ENCODE measurements at regions not wholly inside any gene's neighbourhood (a gene's known extent, or its start where the extent isn't known, plus 50 kb on each side); places are given as distances from the start of the nearest gene placed in this dataset.

DNA sequence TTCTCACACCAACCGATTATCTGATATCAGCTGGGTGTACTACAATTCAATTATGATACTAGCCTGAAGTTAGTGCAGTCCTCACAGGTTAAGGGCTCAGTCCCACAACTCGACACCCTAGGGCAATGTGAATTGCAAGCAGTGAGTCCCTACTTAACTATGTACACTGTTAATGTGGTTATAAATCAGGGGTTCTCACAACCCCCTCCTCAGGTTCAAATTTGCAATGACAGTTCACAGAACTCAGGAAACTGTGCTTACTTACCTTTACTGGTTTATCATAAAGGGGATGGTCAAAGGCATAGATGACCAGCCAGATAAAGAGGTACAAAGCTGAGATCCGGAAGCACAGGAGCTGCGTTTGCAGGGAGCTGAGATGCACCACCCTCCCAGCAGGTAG lies 1379.1 kb upstream of the CDH2 start:
- TF ChIP-seq, protein P1, sequence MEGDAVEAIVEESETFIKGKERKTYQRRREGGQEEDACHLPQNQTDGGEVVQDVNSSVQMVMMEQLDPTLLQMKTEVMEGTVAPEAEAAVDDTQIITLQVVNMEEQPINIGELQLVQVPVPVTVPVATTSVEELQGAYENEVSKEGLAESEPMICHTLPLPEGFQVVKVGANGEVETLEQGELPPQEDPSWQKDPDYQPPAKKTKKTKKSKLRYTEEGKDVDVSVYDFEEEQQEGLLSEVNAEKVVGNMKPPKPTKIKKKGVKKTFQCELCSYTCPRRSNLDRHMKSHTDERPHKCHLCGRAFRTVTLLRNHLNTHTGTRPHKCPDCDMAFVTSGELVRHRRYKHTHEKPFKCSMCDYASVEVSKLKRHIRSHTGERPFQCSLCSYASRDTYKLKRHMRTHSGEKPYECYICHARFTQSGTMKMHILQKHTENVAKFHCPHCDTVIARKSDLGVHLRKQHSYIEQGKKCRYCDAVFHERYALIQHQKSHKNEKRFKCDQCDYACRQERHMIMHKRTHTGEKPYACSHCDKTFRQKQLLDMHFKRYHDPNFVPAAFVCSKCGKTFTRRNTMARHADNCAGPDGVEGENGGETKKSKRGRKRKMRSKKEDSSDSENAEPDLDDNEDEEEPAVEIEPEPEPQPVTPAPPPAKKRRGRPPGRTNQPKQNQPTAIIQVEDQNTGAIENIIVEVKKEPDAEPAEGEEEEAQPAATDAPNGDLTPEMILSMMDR (IDR thresholded peaks at IDR 0.05): peak; percentile 30
- TF ChIP-seq EZH2 (IDR thresholded peaks at IDR 0.05): no peak
- no peak for TF ChIP-seq EZH2phosphoT487 (IDR thresholded peaks at IDR 0.05)
